ENCODE measurements at regions not wholly inside any gene's neighbourhood (a gene's known extent, or its start where the extent isn't known, plus 50 kb on each side); places are given as distances from the start of the nearest gene placed in this dataset.
A peak's percentile ranks its signal among the peaks of the same experiment; 100 is the strongest.

GRCh38 chr18:54444319-54444914 lies 86.7 kb downstream of the C18orf54 start:
- Mint-ChIP-seq H3K4me1 (ENCODE audit: low read depth, unreplicated experiment) (no peaks in the 10 kb centered on the region), H3K9me3 (ENCODE audit: unreplicated experiment) (no peaks in the 10 kb centered on the region), H3K36me3 (ENCODE audit: unreplicated experiment) (no peaks in the 10 kb centered on the region), H3K4me3 (ENCODE audit: unreplicated experiment) (no peak overlapping the region), H3K27ac (ENCODE audit: unreplicated experiment) (no peak overlapping the region), H3K27me3 (ENCODE audit: unreplicated experiment) (peaks cover 2% of the 10 kb centered on the region)
- peak; percentile 61 for DNase-seq
- TF ChIP-seq CTCF (IDR thresholded peaks at IDR 0.05; ENCODE audit: partially characterized antibody, unreplicated experiment), result peak; percentile 28

GRCh38 chr18:54453996-54454395 lies 96.3 kb downstream of the C18orf54 start:
- no peaks in the 10 kb centered on the region for H3K9me3 Mint-ChIP-seq (ENCODE audit: unreplicated experiment)
- H3K27me3 Mint-ChIP-seq (ENCODE audit: unreplicated experiment), result no peaks in the 10 kb centered on the region
- DNase-seq, result no peak
- no peaks in the 10 kb centered on the region for H3K4me1 Mint-ChIP-seq (ENCODE audit: low read depth, unreplicated experiment)
- no peak overlapping the region for H3K4me3 Mint-ChIP-seq (ENCODE audit: unreplicated experiment)
- no peak overlapping the region for H3K27ac Mint-ChIP-seq (ENCODE audit: unreplicated experiment)
- no peaks in the 10 kb centered on the region for H3K36me3 Mint-ChIP-seq (ENCODE audit: unreplicated experiment)
- no peak for TF ChIP-seq CTCF (IDR thresholded peaks at IDR 0.05; ENCODE audit: partially characterized antibody, unreplicated experiment)

GRCh38 chr18:54465502-54465901 lies 107.8 kb downstream of the C18orf54 start:
- H3K27me3 Mint-ChIP-seq (ENCODE audit: unreplicated experiment), result peaks cover 1% of the 10 kb centered on the region
- H3K27ac Mint-ChIP-seq (ENCODE audit: unreplicated experiment), result no peak overlapping the region
- TF ChIP-seq CTCF (IDR thresholded peaks at IDR 0.05; ENCODE audit: partially characterized antibody, unreplicated experiment), result no peak

GRCh38 chr18:54466248-54467005 lies 108.7 kb downstream of the C18orf54 start:
- Mint-ChIP-seq H3K4me1 (ENCODE audit: low read depth, unreplicated experiment) (peaks cover 2% of the 10 kb centered on the region), H3K4me3 (ENCODE audit: unreplicated experiment) (no peak overlapping the region), H3K36me3 (ENCODE audit: unreplicated experiment) (no peaks in the 10 kb centered on the region), H3K27ac (ENCODE audit: unreplicated experiment) (no peak overlapping the region), H3K9me3 (ENCODE audit: unreplicated experiment) (no peaks in the 10 kb centered on the region), H3K27me3 (ENCODE audit: unreplicated experiment) (peaks cover 1% of the 10 kb centered on the region)
- no peak for DNase-seq
- no peak for TF ChIP-seq CTCF (IDR thresholded peaks at IDR 0.05; ENCODE audit: partially characterized antibody, unreplicated experiment)

More at GRCh38 chr18:54465502-54465901, 107.8 kb downstream of the C18orf54 start:
- peaks cover 2% of the 10 kb centered on the region for H3K4me1 Mint-ChIP-seq (ENCODE audit: low read depth, unreplicated experiment)
- H3K9me3 Mint-ChIP-seq (ENCODE audit: unreplicated experiment), result no peaks in the 10 kb centered on the region
- no peak for DNase-seq
- H3K36me3 Mint-ChIP-seq (ENCODE audit: unreplicated experiment), result no peaks in the 10 kb centered on the region
- H3K4me3 Mint-ChIP-seq (ENCODE audit: unreplicated experiment), result no peak overlapping the region

GRCh38 chr18:54479365-54479764 lies 111.7 kb upstream of the DYNAP start:
- no peaks in the 10 kb centered on the region for H3K9me3 Mint-ChIP-seq (ENCODE audit: unreplicated experiment)
- TF ChIP-seq CTCF (IDR thresholded peaks at IDR 0.05; ENCODE audit: partially characterized antibody, unreplicated experiment), result no peak
- DNase-seq, result no peak

More at GRCh38 chr18:54479365-54479764, 111.7 kb upstream of the DYNAP start:
- no peaks in the 10 kb centered on the region for H3K4me1 Mint-ChIP-seq (ENCODE audit: low read depth, unreplicated experiment)
- no peaks in the 10 kb centered on the region for H3K36me3 Mint-ChIP-seq (ENCODE audit: unreplicated experiment)
- no peaks in the 10 kb centered on the region for H3K27me3 Mint-ChIP-seq (ENCODE audit: unreplicated experiment)
- no peak overlapping the region for H3K4me3 Mint-ChIP-seq (ENCODE audit: unreplicated experiment)
- H3K27ac Mint-ChIP-seq (ENCODE audit: unreplicated experiment), result no peak overlapping the region

Measured in glutamatergic neuron (in vitro differentiated cells).